Breast epithelium (tissue), 4 donors: ENCODE measurements at regions not wholly inside any gene's neighbourhood (a gene's known extent, or its start where the extent isn't known, plus 50 kb on each side); places are given as distances from the start of the nearest gene placed in this dataset.

Source experiments
- DNase-seq, 2 donors: peaks; one replicate each; pipeline ENCODE4 v3.0.0-alpha.2; 2019; ENCODE audit warnings: low spot score in 2 of 2
- H3K27ac ChIP-seq, 2 donors: fragments of 200-600 bp; sonication (generic) in 1 of 2; one replicate each; pipeline ENCODE4 v1.5.1; 2016 to 2019; ENCODE audit warnings: mild to moderate bottlenecking in 1 of 2
- H3K27me3 ChIP-seq, 2 donors: fragments of 200-600 bp; sonication (generic) in 1 of 2; one replicate each; pipeline versions ENCODE4 v1.5.1 to v1.6.0; 2017 to 2019; ENCODE audit warnings: control low read depth in 1 of 2, mild to moderate bottlenecking in 1 of 2
- H3K36me3 ChIP-seq: fragments of 200-600 bp; one replicate; pipeline ENCODE4 v1.5.1; 2019
- H3K4me1 ChIP-seq, 2 donors: fragments of 200-600 bp; sonication (generic); one replicate each; pipeline ENCODE4 v1.5.1; 2016 to 2019; ENCODE audit warnings: control low read depth in 1 of 2
- H3K4me3 ChIP-seq, 3 donors: fragments of 200-600 bp; sonication (generic); 1 replicate in 2 of 3; 2 replicates in 1 of 3; pipeline ENCODE4 v1.5.1; 2016 to 2019; ENCODE audit warnings: mild to moderate bottlenecking in 3 of 3, moderate library complexity in 2 of 3
- H3K9me3 ChIP-seq, 2 donors: fragments of 200-600 bp; sonication (generic) in 1 of 2; one replicate each; pipeline ENCODE4 v1.5.1; 2016 to 2019; ENCODE audit warnings: control low read depth in 1 of 2
- POLR2A ChIP-seq: fragments of 450-650 bp; IDR thresholded peaks from one replicate; pipeline ENCODE4 v1.6.1; 2016; ENCODE audit warnings: antibody characterized with exemption, mild to moderate bottlenecking, moderate library complexity
- POLR2AphosphoS5 ChIP-seq, 3 donors: sonication (generic); formaldehyde crosslinking; IDR thresholded peaks; one replicate each; pipeline ENCODE4 v1.6.1; 2017; ENCODE audit warnings: antibody characterized with exemption in 3 of 3
- intact Hi-C: fragments of 100-400 bp; cut with DNase I; formaldehyde crosslinking; loops from one replicate; pipeline ENCODE4 v1.15.1; 2023; ENCODE audit warnings: low total_unique reads
- TF ChIP-seq, protein P1 (sequence below), 3 donors: fragments of 450-650 bp; IDR thresholded peaks; one replicate each; pipeline ENCODE4 v1.5.1; 2016 to 2017; ENCODE audit warnings: antibody characterized with exemption in 3 of 3, mild to moderate bottlenecking in 3 of 3, moderate library complexity in 3 of 3

DNA sequence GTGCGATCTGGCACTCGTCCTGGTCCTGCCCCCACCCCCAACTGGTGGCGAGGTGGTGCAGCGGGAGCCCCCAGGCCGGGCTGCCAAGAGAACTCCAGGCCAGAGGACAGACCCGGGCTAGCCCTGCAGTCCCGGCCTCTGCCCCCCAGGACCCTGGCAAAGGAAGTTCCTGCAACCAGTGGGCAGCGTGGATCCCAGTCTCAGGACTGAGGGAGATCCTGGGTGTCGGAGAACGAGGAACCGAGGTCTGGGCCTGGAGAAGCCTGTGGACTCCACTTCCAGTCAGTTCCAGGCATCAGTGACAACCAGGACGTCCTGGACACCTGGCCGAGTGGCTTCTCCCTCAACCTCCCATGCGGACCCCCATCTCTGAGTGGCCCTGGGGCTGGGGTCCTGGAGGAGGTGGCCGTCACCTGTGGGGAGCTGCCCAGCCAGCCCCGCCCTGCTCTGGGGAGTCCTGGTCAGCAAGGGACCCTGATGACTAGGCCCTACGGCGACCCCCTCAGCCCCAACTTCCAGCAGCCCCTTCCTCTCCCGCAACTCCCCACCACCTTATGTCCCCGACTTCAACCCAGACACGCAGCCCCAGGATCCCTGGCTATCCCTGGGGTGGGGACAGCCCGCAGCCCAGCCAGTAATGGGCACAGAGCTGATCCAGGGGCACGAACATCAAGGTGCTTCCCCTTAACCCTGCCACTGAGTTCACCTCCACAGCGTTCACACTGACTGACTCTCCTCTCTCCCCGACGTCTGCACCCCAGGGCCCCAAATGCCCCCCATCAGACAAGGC lies 53.7 kb upstream of the NKX1-1 start:
- no peaks in the 10 kb centered on the region for H3K36me3 ChIP-seq
- no peak for TF ChIP-seq POLR2A
- peak in 1 of 2 donors; percentile 46 for DNase-seq

DNA sequence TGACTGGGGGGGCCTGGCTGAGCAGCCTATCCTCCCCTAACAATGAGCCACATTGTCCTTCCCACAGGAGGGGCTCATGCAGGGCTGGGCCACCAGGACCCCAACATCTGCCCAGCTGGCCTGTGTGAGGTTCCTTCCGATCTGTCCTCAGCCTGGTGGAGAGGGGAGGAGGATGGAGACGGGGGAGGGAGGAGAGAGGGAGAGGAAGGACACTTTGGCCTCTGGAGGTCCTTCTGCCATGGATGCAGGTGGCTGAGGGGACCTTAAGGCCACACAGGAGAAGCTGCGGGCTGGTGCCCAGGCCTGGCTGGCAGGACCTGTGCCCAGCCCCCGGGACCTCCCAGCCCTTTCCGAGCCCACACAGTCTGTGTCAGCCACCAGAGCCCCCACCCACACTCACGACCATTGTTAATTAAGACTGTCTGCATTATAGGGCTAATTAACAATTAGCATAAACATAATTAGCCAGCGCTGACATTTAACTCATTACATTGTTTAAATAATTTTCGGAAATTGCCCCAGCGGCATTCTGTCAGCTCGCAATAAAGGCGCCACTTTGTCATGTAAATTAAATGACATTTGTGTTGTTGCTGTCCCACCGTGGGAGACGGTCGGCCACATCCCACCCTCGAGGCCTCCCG lies 53.0 kb upstream of the NKX1-1 start:
- TF ChIP-seq POLR2A (no peak), POLR2AphosphoS5 (IDR thresholded peaks at IDR 0.05) (no peak)
- TF ChIP-seq, protein P1, sequence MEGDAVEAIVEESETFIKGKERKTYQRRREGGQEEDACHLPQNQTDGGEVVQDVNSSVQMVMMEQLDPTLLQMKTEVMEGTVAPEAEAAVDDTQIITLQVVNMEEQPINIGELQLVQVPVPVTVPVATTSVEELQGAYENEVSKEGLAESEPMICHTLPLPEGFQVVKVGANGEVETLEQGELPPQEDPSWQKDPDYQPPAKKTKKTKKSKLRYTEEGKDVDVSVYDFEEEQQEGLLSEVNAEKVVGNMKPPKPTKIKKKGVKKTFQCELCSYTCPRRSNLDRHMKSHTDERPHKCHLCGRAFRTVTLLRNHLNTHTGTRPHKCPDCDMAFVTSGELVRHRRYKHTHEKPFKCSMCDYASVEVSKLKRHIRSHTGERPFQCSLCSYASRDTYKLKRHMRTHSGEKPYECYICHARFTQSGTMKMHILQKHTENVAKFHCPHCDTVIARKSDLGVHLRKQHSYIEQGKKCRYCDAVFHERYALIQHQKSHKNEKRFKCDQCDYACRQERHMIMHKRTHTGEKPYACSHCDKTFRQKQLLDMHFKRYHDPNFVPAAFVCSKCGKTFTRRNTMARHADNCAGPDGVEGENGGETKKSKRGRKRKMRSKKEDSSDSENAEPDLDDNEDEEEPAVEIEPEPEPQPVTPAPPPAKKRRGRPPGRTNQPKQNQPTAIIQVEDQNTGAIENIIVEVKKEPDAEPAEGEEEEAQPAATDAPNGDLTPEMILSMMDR (IDR thresholded peaks at IDR 0.05): no peak
- DNase-seq: peak in 1 of 2 donors; percentile 22
- Histone ChIP-seq H3K9me3 (no peaks in the 10 kb centered on the region), H3K27ac (no peak overlapping the region), H3K27me3 (peaks cover 0 to 53% of the 10 kb centered on the region in 2 donors), H3K4me1 (no peaks in the 10 kb centered on the region), H3K36me3 (no peaks in the 10 kb centered on the region), H3K4me3 (no peak overlapping the region)
- intact Hi-C loops: no loop called here

More for the DNA sequence above, 53.7 kb upstream of the NKX1-1 start:
- H3K4me1 ChIP-seq: no peaks in the 10 kb centered on the region
- intact Hi-C loops: no loop called here
- no peaks in the 10 kb centered on the region for H3K9me3 ChIP-seq
- no peak overlapping the region for H3K4me3 ChIP-seq
- H3K27ac ChIP-seq: no peak overlapping the region
- peaks cover 0 to 60% of the 10 kb centered on the region in 2 donors for H3K27me3 ChIP-seq

DNA sequence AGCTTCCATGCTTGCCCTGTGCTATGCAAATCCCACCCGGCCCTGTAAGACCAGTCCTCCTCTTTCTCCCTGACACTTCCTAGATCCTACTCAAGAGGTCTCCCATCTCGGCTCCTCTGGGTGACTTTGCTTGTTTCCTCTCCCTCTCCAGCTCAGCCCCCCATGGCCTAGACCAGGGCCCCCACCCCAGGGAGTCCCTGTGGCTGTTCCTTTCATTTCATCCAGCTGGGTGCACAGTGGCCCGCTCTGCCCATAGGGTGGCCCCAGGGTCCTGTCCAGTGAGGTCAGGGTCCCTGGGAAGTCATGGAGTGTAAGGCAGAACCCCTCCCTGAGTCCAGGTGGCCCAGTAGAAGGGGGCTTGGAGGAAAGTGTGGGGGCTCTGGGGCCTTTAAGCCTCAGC lies 52.3 kb upstream of the NKX1-1 start:
- intact Hi-C loops: no loop called here
- no peak overlapping the region for H3K27ac ChIP-seq
- peak in 1 of 2 donors; percentile 34 for DNase-seq
- peaks cover 0 to 47% of the 10 kb centered on the region in 2 donors for H3K27me3 ChIP-seq
- H3K4me1 ChIP-seq: no peaks in the 10 kb centered on the region
- no peaks in the 10 kb centered on the region for H3K36me3 ChIP-seq
- TF ChIP-seq POLR2A (no peak), POLR2AphosphoS5 (IDR thresholded peaks at IDR 0.05) (no peak)
- TF ChIP-seq, protein P1 (IDR thresholded peaks at IDR 0.05): no peak
- H3K4me3 ChIP-seq: no peak overlapping the region
- H3K9me3 ChIP-seq: no peaks in the 10 kb centered on the region
